H1 (cell line): ENCODE measurements at regions not wholly inside any gene's neighbourhood (a gene's known extent, or its start where the extent isn't known, plus 50 kb on each side); places are given as distances from the start of the nearest gene placed in this dataset.

Experiments
- CTCF ChIA-PET: fragments of 300-600 bp; sonication (Branson Sonifier 250); formaldehyde crosslinking; loops from one replicate; lab custom pipeline; 2021; ENCODE audit not compliant: partially characterized antibody; lab: Charles Lee
- POLR2A ChIA-PET: fragments of 300-600 bp; sonication (Branson Sonifier 250); formaldehyde crosslinking; loops from one replicate; lab custom pipeline; 2021; ENCODE audit warnings: inconsistent platforms; ENCODE audit not compliant: partially characterized antibody; lab: Charles Lee
- DNase-seq, 2 experiments: peaks; one replicate each; pipeline versions ENCODE4 v3.0.0 to v3.0.0-alpha.2; 2010 to 2022; ENCODE audit warnings: low spot score in 2 of 2, low read depth in 1 of 2, mixed read lengths in 1 of 2
- FAIRE-seq: peaks from 2 replicates; lab custom pipeline; 2011; peaks lifted over from hg19 to GRCh38; lab: Jason Lieb, UNC
- H2AFZ ChIP-seq: 2 replicates; pipeline ENCODE4 v1.8.1; 2012; ENCODE audit warnings: low read length, inconsistent platforms
- H2AK5ac ChIP-seq: 2 replicates; pipeline ENCODE4 v1.6.1; 2013; ENCODE audit warnings: low read depth, low read length
- H2BK120ac ChIP-seq: replicated peaks from 2 replicates; pipeline ENCODE3; 2013; ENCODE audit warnings: low read depth, low read length, inconsistent platforms
- H2BK12ac ChIP-seq: 2 replicates; pipeline ENCODE4 v1.6.1; 2013; ENCODE audit warnings: low read depth, low read length
- H2BK15ac ChIP-seq: 2 replicates; pipeline ENCODE4 v1.6.1; 2013; ENCODE audit warnings: low read length
- H2BK20ac ChIP-seq: 2 replicates; pipeline ENCODE4 v1.6.1; 2013; ENCODE audit warnings: low read length
- H2BK5ac ChIP-seq: 2 replicates; pipeline ENCODE4 v1.6.1; 2013; ENCODE audit warnings: low read depth, low read length
- H3K14ac ChIP-seq: 2 replicates; pipeline ENCODE4 v1.6.1; 2013; ENCODE audit warnings: inconsistent platforms; ENCODE audit not compliant: insufficient read length
- H3K18ac ChIP-seq: 2 replicates; pipeline ENCODE4 v1.6.1; 2013; ENCODE audit warnings: low read length; ENCODE audit errors: extremely low read depth
- H3K23ac ChIP-seq: 2 replicates; pipeline ENCODE4 v1.6.1; 2013; ENCODE audit warnings: inconsistent platforms; ENCODE audit not compliant: insufficient read length
- H3K23me2 ChIP-seq: 2 replicates; pipeline ENCODE4 v1.6.1; 2013; ENCODE audit warnings: low read depth, low read length
- H3K27ac ChIP-seq: 2 replicates; pipeline ENCODE4 v1.6.1; 2011; ENCODE audit warnings: low read depth, low read length, inconsistent platforms
- H3K27me3 ChIP-seq, 4 experiments: replicated peaks in 1 of 4; 1 replicate in 1 of 4; 2 replicates in 3 of 4; pipeline versions ENCODE4 v1.6.1 to v1.8.1; 2011 to 2013; ENCODE audit warnings: low read length in 3 of 4, mild to moderate bottlenecking in 3 of 4, inconsistent platforms in 2 of 4, mixed read lengths in 2 of 4, moderate library complexity in 1 of 4; ENCODE audit not compliant: control insufficient read depth in 3 of 4, insufficient read depth in 3 of 4; ENCODE audit errors: extremely low read depth in 1 of 4
- H3K36me3 ChIP-seq, 4 experiments: 2 replicates each; pipeline versions ENCODE4 v1.6.1 to v1.8.1; 2011 to 2013; ENCODE audit warnings: mild to moderate bottlenecking in 4 of 4, low read length in 3 of 4, moderate library complexity in 2 of 4, control low read depth in 1 of 4, inconsistent platforms in 1 of 4; ENCODE audit not compliant: insufficient read depth in 4 of 4, control insufficient read depth in 2 of 4
- H3K4ac ChIP-seq: replicated peaks from 2 replicates; pipeline ENCODE3; 2013; ENCODE audit warnings: low read length, low read depth, mixed read lengths, inconsistent platforms; ENCODE audit not compliant: insufficient read length
- H3K4me1 ChIP-seq, 4 experiments: replicated peaks in 1 of 4; 1 replicate in 1 of 4; 2 replicates in 3 of 4; pipeline versions ENCODE4 v1.6.1 to v1.8.1; 2011 to 2013; ENCODE audit warnings: low read length in 3 of 4, inconsistent platforms in 2 of 4, mixed read lengths in 1 of 4; ENCODE audit not compliant: insufficient read depth in 4 of 4, control insufficient read depth in 3 of 4
- H3K4me2 ChIP-seq, 2 experiments: 2 replicates each; pipeline versions ENCODE4 v1.6.1 to v1.8.1; 2011 to 2013; ENCODE audit warnings: low read depth in 2 of 2, low read length in 2 of 2, control low read depth in 1 of 2, inconsistent platforms in 1 of 2, mild to moderate bottlenecking in 1 of 2; ENCODE audit not compliant: insufficient read depth in 1 of 2
- H3K4me3 ChIP-seq, 4 experiments: fragments of 200-600, 300-600 bp in 1 of 4; sonication (generic), shearing (Covaris generic), sonication (Bioruptor Twin) in 1 of 4; 2 replicates each; pipeline versions ENCODE4 v1.5.1 to v1.8.1; 2011 to 2016; ENCODE audit warnings: low read length in 4 of 4, low read depth in 3 of 4, control low read depth in 2 of 4, inconsistent platforms in 2 of 4, mild to moderate bottlenecking in 2 of 4, mixed read lengths in 1 of 4, moderate library complexity in 1 of 4; ENCODE audit not compliant: insufficient read depth in 2 of 4; ENCODE audit errors: extremely low read depth in 1 of 4
- H3K56ac ChIP-seq: replicated peaks from 2 replicates; pipeline ENCODE3; 2013; ENCODE audit warnings: low read depth, mild to moderate bottlenecking, mixed read lengths, low read length, inconsistent platforms; ENCODE audit not compliant: insufficient read length
- H3K79me1 ChIP-seq: 2 replicates; pipeline ENCODE4 v1.6.1; 2013; ENCODE audit warnings: low read depth, low read length, control low read depth
- H3K79me2 ChIP-seq, 2 experiments: 2 replicates each; pipeline versions ENCODE4 v1.6.1 to v1.8.1; 2012 to 2013; ENCODE audit warnings: low read length in 2 of 2, mild to moderate bottlenecking in 2 of 2, inconsistent platforms in 1 of 2; ENCODE audit not compliant: insufficient read depth in 2 of 2, control insufficient read depth in 1 of 2
- H3K9ac ChIP-seq, 4 experiments: replicated peaks in 1 of 4; 1 replicate in 1 of 4; 2 replicates in 3 of 4; pipeline versions ENCODE4 v1.6.1 to v1.8.1; 2011 to 2013; ENCODE audit warnings: low read depth in 3 of 4, low read length in 3 of 4, control low read depth in 2 of 4, mild to moderate bottlenecking in 2 of 4, moderate library complexity in 2 of 4, inconsistent platforms in 1 of 4; ENCODE audit errors: extremely low read depth in 1 of 4
- H3K9me3 ChIP-seq, 2 experiments: 2 replicates each; pipeline versions ENCODE4 v1.6.1 to v1.8.1; 2012 to 2013; ENCODE audit warnings: mild to moderate bottlenecking in 2 of 2, moderate library complexity in 2 of 2, control low read depth in 1 of 2, inconsistent platforms in 1 of 2, low read depth in 1 of 2, low read length in 1 of 2, mixed read lengths in 1 of 2; ENCODE audit not compliant: insufficient read depth in 2 of 2
- H4K20me1 ChIP-seq, 2 experiments: replicated peaks in 1 of 2; 2 replicates each; pipeline versions ENCODE3 to v1.8.1; 2011 to 2013; ENCODE audit warnings: inconsistent platforms in 2 of 2, low read length in 2 of 2, mild to moderate bottlenecking in 1 of 2; ENCODE audit not compliant: insufficient read depth in 2 of 2, control insufficient read depth in 1 of 2
- H4K5ac ChIP-seq: 2 replicates; pipeline ENCODE4 v1.6.1; 2013; ENCODE audit warnings: low read length, low read depth, mixed read lengths, inconsistent platforms; ENCODE audit not compliant: insufficient read length
- H4K8ac ChIP-seq: 2 replicates; pipeline ENCODE4 v1.8.0; 2013; ENCODE audit warnings: mild to moderate bottlenecking, moderate library complexity, low read length, inconsistent platforms; ENCODE audit not compliant: insufficient read depth; ENCODE audit errors: extremely low read depth
- H4K91ac ChIP-seq: replicated peaks from 2 replicates; pipeline ENCODE3; 2013; ENCODE audit warnings: low read length, mixed read lengths, inconsistent platforms; ENCODE audit not compliant: insufficient read length
- ATF3 ChIP-seq: IDR thresholded peaks from 2 replicates; pipeline ENCODE4 v1.6.1; 2011; ENCODE audit warnings: low read depth, mild to moderate bottlenecking, low read length; ENCODE audit not compliant: insufficient read depth
- BRCA1 ChIP-seq: IDR thresholded peaks from 2 replicates; pipeline ENCODE4 v1.6.1; 2012; ENCODE audit warnings: low read depth, low read length, improper control_type of control experiment
- KDM1A ChIP-seq: fragments of 200-600, 300-600 bp; sonication (generic); IDR thresholded peaks from 2 replicates; pipeline ENCODE4 v1.7.1; 2016; ENCODE audit warnings: mild to moderate bottlenecking, low read length, borderline replicate concordance
- SIRT6 ChIP-seq: IDR thresholded peaks from one replicate; pipeline ENCODE4 v1.7.1; 2012; ENCODE audit warnings: low read length, inconsistent platforms
- SRF ChIP-seq: IDR thresholded peaks from 2 replicates; pipeline ENCODE4 v1.6.1; 2011; ENCODE audit warnings: mild to moderate bottlenecking, low read depth, low read length, moderate library complexity
- YY1 ChIP-seq: IDR thresholded peaks from 2 replicates; pipeline ENCODE4 v1.6.1; 2011; ENCODE audit warnings: low read depth, mild to moderate bottlenecking, low read length
- WGBS, 2 experiments: shearing (Covaris generic) in 1 of 2; methylation state at CpG; one replicate each; pipeline versions ENCODE4 v1.1.6 to v1.1.7; 2013 to 2015; ENCODE audit warnings: low lambda C conversion rate in 2 of 2, mixed read lengths in 2 of 2, inconsistent platforms in 1 of 2, low coverage in 1 of 2, missing lambda C conversion rate in 1 of 2; ENCODE audit not compliant: insufficient replicate concordance in 2 of 2, insufficient coverage in 1 of 2, insufficient read length in 1 of 2; ENCODE audit errors: extremely low coverage in 1 of 2, missing lambda C conversion rate in 1 of 2; 5-methylcytosine and 5-hydroxymethylcytosine counted together

GRCh38 chr10:69685426-69685801, 55.4 kb downstream of the FAM241B start:
- H2BK20ac ChIP-seq = no peak overlapping the region
- no peak overlapping the region for H2AFZ ChIP-seq
- H3K79me2 ChIP-seq = no peaks in the 10 kb centered on the region
- H2BK15ac ChIP-seq = no peak overlapping the region
- H3K4me1 ChIP-seq = peaks cover 0 to 6% (median 3%) of the 10 kb centered on the region in 4 experiments; a peak in 4 of 7 replicates
- no peak overlapping the region for H2BK12ac ChIP-seq
- H3K23ac ChIP-seq = no peak overlapping the region
- FAIRE-seq (no peak), DNase-seq (no peak)
- no peaks in the 10 kb centered on the region for H3K23me2 ChIP-seq
- H4K20me1 ChIP-seq = no peaks in the 10 kb centered on the region
- H4K5ac ChIP-seq = no peak overlapping the region
- H3K4ac ChIP-seq = no peak overlapping the region
- H3K9ac ChIP-seq = no peak overlapping the region
- no peak overlapping the region for H2BK120ac ChIP-seq
- H3K4me3 ChIP-seq = no peak overlapping the region
- H3K4me2 ChIP-seq = no peak overlapping the region
- CTCF ChIA-PET = interaction anchor here (0.8 to 59.4 kb wide), 8 partner anchors 12 to 272 kb away, joined by 3 to 1374 read pairs (median 11); no protein-coding TSS in a partner anchor
- no peak overlapping the region for H2BK5ac ChIP-seq
- H3K18ac ChIP-seq = no peak overlapping the region
- H3K9me3 ChIP-seq = no peaks in the 10 kb centered on the region
- no peaks in the 10 kb centered on the region for H3K27me3 ChIP-seq
- H4K91ac ChIP-seq = no peak overlapping the region
- no peaks in the 10 kb centered on the region for H3K36me3 ChIP-seq
- H3K56ac ChIP-seq = no peak overlapping the region
- no peak for TF ChIP-seq KDM1A
- TF ChIP-seq ATF3 = no peak
- TF ChIP-seq BRCA1 = no peak
- TF ChIP-seq SIRT6 = no peak
- TF ChIP-seq YY1 = no peak
- TF ChIP-seq SRF = no peak
- H3K27ac ChIP-seq = no peak overlapping the region
- H4K8ac ChIP-seq = no peak overlapping the region
- H3K79me1 ChIP-seq = no peaks in the 10 kb centered on the region
- POLR2A ChIA-PET = no interaction called here
- 74% methylated on average over 5 of the region's 5 CpGs; no CpG with 5 or more reads in 1 of the 2 experiments for WGBS, 2 experiments
- H3K14ac ChIP-seq = no peak overlapping the region
- no peak overlapping the region for H2AK5ac ChIP-seq
